DMS 273 (cell line): ENCODE measurements at regions not wholly inside any gene's neighbourhood (a gene's known extent, or its start where the extent isn't known, plus 50 kb on each side); places are given as distances from the start of the nearest gene placed in this dataset.

Experiments used
- DNase-seq: peaks from one replicate; lab custom pipeline; 2025; ENCODE audit not compliant: unreplicated experiment; lab: John Stamatoyannopoulos, UW

- peak; percentile 69 for DNase-seq
Observed at GRCh38 chr14:60349663-60350365, 100.8 kb downstream of the PPM1A start.

GRCh38 chr14:60350366-60350720 is 101.3 kb downstream of the PPM1A start:
- DNase-seq: peak; percentile 17

GRCh38 chr14:60353420-60353819 is 104.4 kb downstream of the PPM1A start:
- DNase-seq: no peak

GRCh38 chr14:60355768-60356167 is 106.7 kb downstream of the PPM1A start:
- DNase-seq: no peak

- no peak for DNase-seq
Observed at GRCh38 chr14:60356386-60356785, 107.4 kb downstream of the PPM1A start.

GRCh38 chr14:60356906-60357550 is 108.0 kb downstream of the PPM1A start:
- peak; percentile 14 for DNase-seq

GRCh38 chr14:60357551-60358149 is 108.6 kb downstream of the PPM1A start:
- DNase-seq: no peak

GRCh38 chr14:60363275-60363674 is 114.3 kb downstream of the PPM1A start:
- no peak for DNase-seq

GRCh38 chr14:60363687-60364086 is 114.7 kb downstream of the PPM1A start:
- no peak for DNase-seq

- DNase-seq: no peak
Observed at GRCh38 chr14:60381909-60382308, 104.0 kb downstream of the C14orf39 start.
